ENCODE measurements at regions not wholly inside any gene's neighbourhood (a gene's known extent, or its start where the extent isn't known, plus 50 kb on each side); places are given as distances from the start of the nearest gene placed in this dataset.

DNA sequence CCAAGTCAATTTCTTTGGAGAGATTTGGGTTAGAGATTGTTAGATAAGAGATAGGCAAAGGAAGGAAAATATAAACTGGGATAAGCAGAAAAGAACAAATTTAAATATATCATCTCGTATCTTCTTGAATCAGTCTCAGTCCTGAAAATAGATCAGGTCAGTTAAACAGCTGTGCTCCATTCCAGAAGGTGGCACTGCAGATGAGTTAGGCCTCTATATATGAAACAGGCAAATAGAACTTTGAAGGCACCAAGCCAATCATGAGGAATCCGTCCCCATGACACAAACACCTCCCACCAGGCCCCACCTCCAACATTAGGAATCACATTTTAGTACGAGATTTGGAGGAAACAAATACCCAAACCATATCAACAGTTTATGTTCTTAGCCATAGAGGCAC is 605.5 kb upstream of the USP15 start:
- no peak for TF ChIP-seq SPI1 (IDR thresholded peaks at IDR 0.05; ENCODE audit: low read depth, low read length)
- TF ChIP-seq PAX5 (IDR thresholded peaks at IDR 0.05; ENCODE audit: insufficient read depth, low read length, severe bottlenecking): no peak
- TF ChIP-seq TAF1 (IDR thresholded peaks at IDR 0.05; ENCODE audit: low read depth, low read length): no peak
- TF ChIP-seq POLR2AphosphoS5 (IDR thresholded peaks at IDR 0.05; ENCODE audit: low read depth, low read length): no peak
- no peak for TF ChIP-seq POLR2A (IDR thresholded peaks at IDR 0.05; ENCODE audit: low read depth, low read length)
- no peak for TF ChIP-seq POU2F2 (IDR thresholded peaks at IDR 0.05; ENCODE audit: low read depth, low read length)
- FAIRE-seq (no peak), DNase-seq (ENCODE audit: insufficient read length, low spot score) (no peak)

DNA sequence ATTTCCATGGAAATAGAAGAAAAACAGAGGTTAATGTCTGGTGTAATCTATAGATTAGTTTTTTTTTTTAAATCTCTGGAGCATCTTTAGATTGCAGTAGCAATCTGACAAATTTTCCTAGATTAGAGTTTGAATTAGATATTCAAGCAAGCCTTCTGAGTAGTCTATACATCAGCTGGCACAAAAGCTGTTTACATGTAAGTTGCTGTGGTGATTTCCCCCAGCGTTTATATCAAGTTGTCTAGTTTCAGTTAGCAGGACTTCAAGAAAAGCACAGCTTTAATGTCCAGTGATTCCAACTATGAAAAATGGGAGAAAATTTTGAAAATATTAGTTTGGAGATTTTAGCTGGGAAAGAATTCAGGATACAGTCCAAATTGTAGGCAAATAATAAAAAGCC is 605.0 kb upstream of the USP15 start:
- TF ChIP-seq POLR2AphosphoS5 (IDR thresholded peaks at IDR 0.05; ENCODE audit: low read depth, low read length) (no peak), TAF1 (IDR thresholded peaks at IDR 0.05; ENCODE audit: low read depth, low read length) (no peak), POLR2A (IDR thresholded peaks at IDR 0.05; ENCODE audit: low read depth, low read length) (no peak), SPI1 (IDR thresholded peaks at IDR 0.05; ENCODE audit: low read depth, low read length) (no peak), POU2F2 (IDR thresholded peaks at IDR 0.05; ENCODE audit: low read depth, low read length) (no peak), PAX5 (IDR thresholded peaks at IDR 0.05; ENCODE audit: insufficient read depth, low read length, severe bottlenecking) (no peak)
- no peak for DNase-seq (ENCODE audit: insufficient read length, low spot score)
- FAIRE-seq: no peak

DNA sequence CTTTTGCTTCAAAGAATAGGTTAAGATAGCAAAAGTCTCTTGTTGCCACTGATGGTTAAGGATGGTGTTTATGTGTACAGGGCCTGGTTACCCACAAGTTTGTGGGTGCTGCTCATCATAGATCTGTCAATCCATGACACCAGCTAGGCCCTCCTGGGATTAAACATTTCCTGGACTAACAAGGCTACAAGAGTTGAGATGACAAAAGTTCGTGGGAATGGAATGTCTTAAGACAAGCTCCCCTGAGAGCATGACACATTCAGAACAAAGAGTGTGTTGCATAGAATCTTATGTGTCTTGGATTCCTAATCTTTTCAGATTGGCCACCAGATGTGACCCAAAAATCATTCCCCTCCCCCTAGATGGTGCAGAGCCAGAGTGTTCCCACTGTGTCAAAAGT is 592.5 kb upstream of the USP15 start:
- no peak for TF ChIP-seq POLR2A (IDR thresholded peaks at IDR 0.05; ENCODE audit: low read depth, low read length)
- no peak for TF ChIP-seq SPI1 (IDR thresholded peaks at IDR 0.05; ENCODE audit: low read depth, low read length)
- no peak for TF ChIP-seq TAF1 (IDR thresholded peaks at IDR 0.05; ENCODE audit: low read depth, low read length)
- no peak for TF ChIP-seq POU2F2 (IDR thresholded peaks at IDR 0.05; ENCODE audit: low read depth, low read length)
- TF ChIP-seq PAX5 (IDR thresholded peaks at IDR 0.05; ENCODE audit: insufficient read depth, low read length, severe bottlenecking): no peak
- TF ChIP-seq POLR2AphosphoS5 (IDR thresholded peaks at IDR 0.05; ENCODE audit: low read depth, low read length): no peak
- FAIRE-seq (no peak), DNase-seq (ENCODE audit: insufficient read length, low spot score) (no peak)

DNA sequence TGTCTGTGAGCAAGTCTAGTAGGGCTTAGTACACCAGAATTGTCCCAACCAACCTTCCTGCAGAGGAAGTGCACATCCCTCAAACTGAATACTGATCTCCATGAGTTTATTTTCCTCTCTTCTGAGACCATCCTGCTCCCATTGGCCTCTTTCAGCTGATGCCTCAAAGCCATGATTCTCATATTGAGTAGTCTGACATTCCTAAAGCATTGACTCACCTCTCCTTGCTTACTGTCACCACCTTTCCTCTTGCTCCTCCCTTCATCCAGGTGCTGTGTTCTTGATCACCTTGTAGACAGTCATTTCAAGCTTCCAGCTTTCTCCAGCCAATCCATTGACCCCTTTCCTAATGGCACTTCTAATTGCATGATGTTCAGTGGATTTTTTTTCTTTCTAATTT is 583.7 kb upstream of the USP15 start:
- DNase-seq (ENCODE audit: insufficient read length, low spot score) (no peak), FAIRE-seq (no peak)
- no peak for TF ChIP-seq SPI1 (IDR thresholded peaks at IDR 0.05; ENCODE audit: low read depth, low read length)
- TF ChIP-seq TAF1 (IDR thresholded peaks at IDR 0.05; ENCODE audit: low read depth, low read length): no peak
- TF ChIP-seq POLR2A (IDR thresholded peaks at IDR 0.05; ENCODE audit: low read depth, low read length): no peak

DNA sequence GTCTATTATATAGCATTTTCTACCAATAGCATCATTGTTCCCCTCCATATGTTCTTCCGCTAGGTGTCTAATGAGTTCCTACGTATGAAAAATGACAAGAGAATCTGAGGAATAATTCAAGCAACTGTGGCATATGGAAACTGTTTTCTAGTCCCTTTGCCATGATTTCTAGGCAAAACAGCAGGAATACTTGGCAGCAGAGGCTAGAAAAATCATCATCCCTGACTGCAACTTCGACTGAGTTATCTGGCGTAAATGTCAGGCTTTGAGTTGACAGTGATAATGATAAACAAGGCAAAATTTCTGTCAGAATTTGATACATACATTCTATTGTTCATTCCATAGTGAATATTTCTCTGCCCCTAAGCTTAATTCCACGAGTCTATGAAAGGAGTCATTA is 572.8 kb upstream of the USP15 start:
- DNase-seq (ENCODE audit: insufficient read length, low spot score) (no peak), FAIRE-seq (no peak)
- TF ChIP-seq POU2F2 (IDR thresholded peaks at IDR 0.05; ENCODE audit: low read depth, low read length) (no peak), TAF1 (IDR thresholded peaks at IDR 0.05; ENCODE audit: low read depth, low read length) (no peak), POLR2A (IDR thresholded peaks at IDR 0.05; ENCODE audit: low read depth, low read length) (no peak), PAX5 (IDR thresholded peaks at IDR 0.05; ENCODE audit: insufficient read depth, low read length, severe bottlenecking) (no peak), POLR2AphosphoS5 (IDR thresholded peaks at IDR 0.05; ENCODE audit: low read depth, low read length) (no peak)

DNA sequence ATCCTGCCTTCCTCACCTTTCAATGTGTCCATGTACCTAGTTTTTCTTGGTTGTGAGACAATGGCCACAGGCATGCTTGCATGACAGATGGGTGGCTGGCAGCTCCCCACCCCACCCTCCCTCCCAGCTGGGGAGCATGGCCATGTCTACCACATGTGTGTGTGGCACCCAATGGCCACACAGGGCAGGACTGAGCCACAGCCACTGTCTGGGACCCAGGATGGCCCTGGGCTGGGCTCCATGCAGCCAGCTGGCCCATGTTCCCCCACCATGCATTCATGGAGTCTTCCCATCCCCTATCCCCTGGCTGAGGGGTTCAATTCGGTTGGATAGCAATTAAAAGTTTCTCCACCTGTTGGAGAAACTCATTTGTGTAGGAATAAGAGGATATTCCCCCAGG is 566.0 kb upstream of the USP15 start:
- no peak for TF ChIP-seq SPI1 (IDR thresholded peaks at IDR 0.05; ENCODE audit: low read depth, low read length)
- TF ChIP-seq PAX5 (IDR thresholded peaks at IDR 0.05; ENCODE audit: insufficient read depth, low read length, severe bottlenecking): no peak
- TF ChIP-seq TAF1 (IDR thresholded peaks at IDR 0.05; ENCODE audit: low read depth, low read length): no peak
- TF ChIP-seq POLR2A (IDR thresholded peaks at IDR 0.05; ENCODE audit: low read depth, low read length): no peak
- TF ChIP-seq POLR2AphosphoS5 (IDR thresholded peaks at IDR 0.05; ENCODE audit: low read depth, low read length): no peak
- FAIRE-seq (no peak), DNase-seq (ENCODE audit: insufficient read length, low spot score) (no peak)

DNA sequence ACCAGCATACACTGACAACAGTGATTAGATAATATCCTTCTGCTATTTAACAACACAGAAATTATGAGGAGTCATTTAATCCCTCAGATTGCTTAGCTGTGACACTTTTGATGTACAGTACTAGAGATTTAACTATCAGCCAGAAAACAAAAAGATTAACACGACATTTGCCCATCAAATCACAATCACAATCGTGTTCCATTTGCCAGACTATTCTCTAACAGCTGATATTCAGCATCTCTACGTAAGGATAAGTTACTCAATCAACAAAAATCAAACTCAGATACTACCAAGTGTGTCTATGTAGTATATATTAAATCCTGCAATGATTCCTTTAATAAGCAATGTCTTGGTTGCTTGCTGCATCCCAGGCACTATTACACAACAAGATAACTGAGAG is 558.7 kb upstream of the USP15 start:
- TF ChIP-seq POU2F2 (IDR thresholded peaks at IDR 0.05; ENCODE audit: low read depth, low read length) (no peak), POLR2A (IDR thresholded peaks at IDR 0.05; ENCODE audit: low read depth, low read length) (no peak), TAF1 (IDR thresholded peaks at IDR 0.05; ENCODE audit: low read depth, low read length) (no peak), SPI1 (IDR thresholded peaks at IDR 0.05; ENCODE audit: low read depth, low read length) (no peak), POLR2AphosphoS5 (IDR thresholded peaks at IDR 0.05; ENCODE audit: low read depth, low read length) (no peak), PAX5 (IDR thresholded peaks at IDR 0.05; ENCODE audit: insufficient read depth, low read length, severe bottlenecking) (no peak)
- no peak for FAIRE-seq

DNA sequence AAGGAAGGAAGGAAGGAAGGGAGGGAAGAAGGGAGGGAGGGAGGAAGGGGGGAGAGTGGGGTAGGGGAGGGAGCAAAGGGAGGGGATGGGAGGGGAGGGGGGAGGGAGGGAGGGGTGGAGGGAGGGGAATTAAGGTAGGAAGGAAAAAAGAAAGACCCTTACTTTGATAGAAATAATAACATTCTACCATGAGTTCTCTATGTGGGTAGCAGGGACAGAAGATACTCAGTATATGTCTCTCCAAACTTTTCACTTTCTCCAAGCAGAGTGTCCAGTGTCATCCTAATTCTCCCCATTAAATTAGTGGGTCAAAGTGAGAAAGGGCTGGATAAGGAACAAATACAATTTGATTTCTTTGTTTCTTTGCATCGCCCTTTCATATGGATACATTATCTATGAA is 553.4 kb upstream of the USP15 start:
- DNase-seq (ENCODE audit: insufficient read length, low spot score): no peak
- TF ChIP-seq POU2F2 (IDR thresholded peaks at IDR 0.05; ENCODE audit: low read depth, low read length) (no peak), SPI1 (IDR thresholded peaks at IDR 0.05; ENCODE audit: low read depth, low read length) (no peak), PAX5 (IDR thresholded peaks at IDR 0.05; ENCODE audit: insufficient read depth, low read length, severe bottlenecking) (no peak), POLR2A (IDR thresholded peaks at IDR 0.05; ENCODE audit: low read depth, low read length) (no peak), TAF1 (IDR thresholded peaks at IDR 0.05; ENCODE audit: low read depth, low read length) (no peak), POLR2AphosphoS5 (IDR thresholded peaks at IDR 0.05; ENCODE audit: low read depth, low read length) (no peak)
- no peak for FAIRE-seq

More for the DNA sequence above, 558.7 kb upstream of the USP15 start:
- no peak for DNase-seq (ENCODE audit: insufficient read length, low spot score)

DNA sequence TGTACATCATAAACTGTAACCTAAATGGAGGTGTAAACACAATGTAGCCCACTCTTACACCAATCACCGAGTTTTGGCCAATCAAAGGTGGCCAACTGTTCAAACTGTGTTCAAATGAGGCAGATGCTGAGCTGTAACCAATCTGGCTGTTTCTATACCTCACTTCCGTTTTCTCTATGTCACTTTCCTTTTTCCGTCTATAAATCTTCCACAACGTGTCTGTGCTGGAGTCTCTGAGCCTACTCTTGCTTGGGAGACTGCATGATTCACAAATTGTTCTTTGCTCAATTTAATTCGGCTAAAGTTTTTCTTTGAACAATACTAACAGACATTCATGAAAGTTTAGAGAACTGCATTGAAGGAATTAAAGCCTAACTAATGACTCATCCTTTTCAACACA is 547.1 kb upstream of the USP15 start:
- DNase-seq (ENCODE audit: insufficient read length, low spot score): no peak
- no peak for FAIRE-seq
- TF ChIP-seq SPI1 (IDR thresholded peaks at IDR 0.05; ENCODE audit: low read depth, low read length) (no peak), TAF1 (IDR thresholded peaks at IDR 0.05; ENCODE audit: low read depth, low read length) (no peak), PAX5 (IDR thresholded peaks at IDR 0.05; ENCODE audit: insufficient read depth, low read length, severe bottlenecking) (no peak), POLR2A (IDR thresholded peaks at IDR 0.05; ENCODE audit: low read depth, low read length) (no peak), POLR2AphosphoS5 (IDR thresholded peaks at IDR 0.05; ENCODE audit: low read depth, low read length) (no peak), POU2F2 (IDR thresholded peaks at IDR 0.05; ENCODE audit: low read depth, low read length) (no peak)

DNA sequence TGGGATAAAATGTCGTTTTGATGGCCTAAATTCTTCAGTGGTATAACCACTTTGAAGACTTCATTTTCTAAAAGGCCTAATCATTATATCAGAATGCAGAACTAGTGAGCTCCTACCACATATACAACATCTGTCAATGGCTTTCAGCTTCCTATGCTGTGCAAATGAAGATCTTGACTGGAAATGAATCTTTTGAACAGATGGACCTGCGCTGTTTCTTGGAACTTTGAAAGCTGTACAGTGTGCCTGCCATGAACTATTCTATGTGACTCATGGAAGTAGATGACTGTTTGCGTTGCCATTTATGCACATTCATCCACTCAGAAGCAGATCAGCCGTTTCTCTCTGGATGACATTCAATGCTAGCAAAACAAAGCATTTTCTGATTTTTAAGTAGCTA is 542.2 kb upstream of the USP15 start:
- DNase-seq (ENCODE audit: insufficient read length, low spot score) (no peak), FAIRE-seq (no peak)
- TF ChIP-seq POLR2AphosphoS5 (IDR thresholded peaks at IDR 0.05; ENCODE audit: low read depth, low read length): no peak
- no peak for TF ChIP-seq POU2F2 (IDR thresholded peaks at IDR 0.05; ENCODE audit: low read depth, low read length)
- no peak for TF ChIP-seq TAF1 (IDR thresholded peaks at IDR 0.05; ENCODE audit: low read depth, low read length)
- no peak for TF ChIP-seq POLR2A (IDR thresholded peaks at IDR 0.05; ENCODE audit: low read depth, low read length)
- no peak for TF ChIP-seq PAX5 (IDR thresholded peaks at IDR 0.05; ENCODE audit: insufficient read depth, low read length, severe bottlenecking)
- TF ChIP-seq SPI1 (IDR thresholded peaks at IDR 0.05; ENCODE audit: low read depth, low read length): no peak
